CD4-positive, alpha-beta T cell treated with Interleukin-21 for 1 hour (primary cell): ENCODE measurements at regions not wholly inside any gene's neighbourhood (a gene's known extent, or its start where the extent isn't known, plus 50 kb on each side); places are given as distances from the start of the nearest gene placed in this dataset.
"Not testable (repeated sequence)": the region's sequence is repeated elsewhere in the genome, so short reads cannot be mapped to it uniquely, and the experiment has no call there.

Experiments
- DNase-seq: peaks from one replicate; pipeline ENCODE4 v3.0.0-alpha.2; 2020

DNA sequence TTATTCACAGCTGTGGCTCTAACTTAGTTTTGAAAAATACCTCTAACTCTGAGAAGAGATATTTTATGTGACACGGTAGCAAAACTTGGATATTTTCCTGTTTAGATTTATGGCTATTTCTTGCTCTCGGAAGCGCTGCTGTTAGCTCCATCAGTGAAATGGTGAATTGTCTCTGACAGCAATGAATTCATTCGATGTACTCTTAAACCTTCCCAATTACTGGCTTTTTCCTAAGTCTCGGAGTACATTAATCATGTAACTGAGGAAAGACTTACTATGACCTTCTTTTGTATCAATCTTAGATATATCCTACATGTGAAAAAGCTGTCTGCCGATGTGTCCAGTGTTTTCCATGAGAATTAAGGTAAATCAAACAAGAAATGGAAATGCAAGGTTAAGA, 613.0 kb downstream of the KIF4B start:
- DNase-seq, result no peak

DNA sequence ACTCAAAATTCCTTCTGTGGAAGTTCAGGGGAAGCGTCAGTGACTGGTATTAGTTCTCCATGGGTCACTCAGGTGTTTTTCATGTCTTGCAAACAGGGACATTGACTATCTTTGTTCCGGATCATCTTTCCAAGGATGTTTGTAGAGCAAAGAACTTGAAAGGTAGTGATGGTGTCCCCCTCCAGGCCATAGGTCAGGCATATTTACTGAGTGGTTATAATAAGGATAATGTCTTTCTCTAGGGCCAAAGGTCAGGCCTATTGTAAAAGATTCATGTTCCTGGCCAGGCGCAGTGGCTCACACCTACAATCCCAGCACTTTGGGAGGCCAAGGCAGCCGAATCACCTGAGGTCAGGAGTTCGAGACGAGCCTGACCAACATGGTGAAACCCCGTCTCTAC, 614.8 kb downstream of the KIF4B start:
- no peak for DNase-seq

DNA sequence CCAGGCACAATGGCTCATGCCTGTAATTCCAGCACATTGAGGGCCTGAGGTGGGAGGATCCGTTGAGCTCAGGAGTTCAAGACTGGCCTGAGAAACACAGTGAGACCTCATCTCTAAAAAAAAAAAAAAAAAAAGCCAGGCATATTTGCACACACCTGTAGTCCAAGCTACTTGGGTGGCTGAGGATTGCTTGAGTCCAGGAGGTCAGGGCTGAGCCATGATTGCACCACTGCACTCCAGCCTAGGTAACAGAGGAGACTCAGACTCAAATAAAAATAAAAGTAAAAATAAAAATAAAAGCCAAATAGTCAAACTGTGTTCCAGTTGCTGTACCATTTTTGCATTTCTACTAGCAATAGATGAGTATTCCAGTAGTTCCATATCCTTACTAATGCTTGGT, 616.0 kb downstream of the KIF4B start:
- DNase-seq, result no peak

DNA sequence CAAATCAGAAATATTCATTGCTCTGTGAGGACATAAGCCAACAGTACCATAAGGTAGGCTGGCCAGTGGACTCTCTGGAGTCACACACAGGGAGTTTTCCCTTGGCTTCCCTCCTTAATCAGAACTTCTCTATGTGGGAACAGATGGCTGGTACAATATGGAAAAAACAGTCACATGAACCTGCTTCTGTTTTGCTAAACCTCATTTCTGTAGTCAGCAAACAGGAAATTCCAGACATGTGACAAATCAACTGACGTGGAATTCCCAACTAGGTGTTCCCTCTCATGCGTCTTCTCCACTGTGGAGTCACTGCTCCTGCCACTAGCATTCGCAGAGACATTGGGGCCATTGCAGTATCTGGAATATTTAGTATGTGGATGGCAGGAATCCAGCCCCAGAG, 617.6 kb downstream of the KIF4B start:
- no peak for DNase-seq

DNA sequence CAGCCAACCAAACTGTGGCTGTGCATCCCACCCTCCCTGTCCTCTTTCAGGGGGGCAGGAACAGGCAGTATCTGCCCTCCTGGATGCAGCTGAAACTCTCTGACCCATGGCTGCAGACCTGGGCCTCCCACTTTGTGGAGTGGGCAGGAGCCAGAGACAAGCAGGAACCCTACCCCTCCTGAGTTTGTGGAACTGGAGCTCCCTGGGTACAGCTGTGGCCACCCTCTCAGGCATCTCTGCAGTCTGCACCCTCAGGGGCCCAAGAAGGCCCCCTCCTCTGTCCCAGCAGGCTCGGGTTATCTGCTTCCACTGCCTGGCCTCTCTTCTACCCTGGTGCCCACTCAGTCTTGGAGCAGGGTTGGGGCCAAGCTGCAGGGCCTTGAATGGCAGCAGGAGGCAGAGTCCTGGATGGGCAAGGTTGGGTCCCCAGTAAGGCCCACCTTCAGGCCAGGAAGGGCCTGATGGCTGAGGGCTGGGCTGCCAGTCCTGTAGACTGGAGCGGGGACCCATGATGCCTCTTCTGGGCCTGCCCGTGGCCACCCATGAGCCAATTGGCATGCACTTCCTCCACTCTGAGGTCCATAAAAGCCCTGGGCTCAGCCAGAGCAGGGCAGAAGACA, 619.9 kb downstream of the KIF4B start:
- no peak for DNase-seq

DNA sequence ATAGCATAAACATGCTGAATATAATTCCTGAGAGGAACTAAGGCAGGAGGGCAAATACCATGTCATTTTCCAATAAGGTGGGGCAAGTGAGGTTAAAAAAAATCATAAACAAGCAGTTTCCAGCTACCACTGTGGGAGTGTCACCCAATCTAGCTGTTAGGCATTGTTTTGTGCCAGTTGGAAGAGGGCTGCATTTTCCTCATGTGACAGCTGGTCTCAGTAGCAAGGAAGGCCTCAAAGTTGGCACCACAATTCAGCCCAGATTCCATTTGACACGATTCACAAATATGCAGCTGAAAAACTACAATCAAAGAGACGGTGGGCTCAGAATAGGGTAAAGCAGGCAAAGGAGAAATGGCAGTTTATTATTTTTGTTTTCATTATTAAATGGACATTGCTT, 636.1 kb downstream of the KIF4B start:
- no peak for DNase-seq

DNA sequence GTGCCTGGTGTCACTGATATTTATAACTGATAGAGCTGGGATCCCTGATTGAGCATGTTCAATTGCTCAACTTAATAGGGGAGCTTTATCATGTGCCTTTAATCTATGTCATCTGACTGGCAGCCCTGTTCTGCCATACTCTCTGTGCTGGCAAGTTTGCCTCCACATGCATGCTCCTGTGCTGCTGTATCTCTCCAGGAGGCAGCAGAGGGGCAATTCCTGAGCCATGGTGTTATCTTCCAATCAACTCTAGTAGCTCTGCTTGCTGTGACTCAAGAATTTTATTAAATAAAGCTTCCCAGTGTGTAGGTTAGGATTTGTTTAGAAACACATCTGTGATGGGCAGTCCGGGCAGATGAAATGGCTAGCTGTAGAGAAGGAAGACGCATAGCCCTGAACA, 642.0 kb downstream of the KIF4B start:
- no peak for DNase-seq

DNA sequence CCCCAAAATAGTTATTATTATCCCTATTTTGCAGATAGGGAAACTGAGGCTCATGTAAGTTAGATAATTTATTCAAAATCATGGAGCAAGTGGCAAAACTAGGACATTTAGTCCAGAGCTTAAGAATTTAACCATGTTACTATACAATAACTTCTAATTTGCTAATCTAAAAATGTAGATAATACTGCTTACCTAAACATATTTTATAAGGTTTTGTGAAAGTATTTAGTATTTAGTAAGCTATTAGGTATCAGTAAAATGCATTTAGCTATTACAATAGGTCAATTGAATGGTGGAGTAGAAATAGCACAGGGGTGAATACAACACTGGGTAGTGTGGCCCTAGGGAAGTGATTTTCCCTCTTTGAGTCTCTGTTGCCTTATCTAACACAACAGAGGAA, 648.3 kb downstream of the KIF4B start:
- DNase-seq, result no peak

DNA sequence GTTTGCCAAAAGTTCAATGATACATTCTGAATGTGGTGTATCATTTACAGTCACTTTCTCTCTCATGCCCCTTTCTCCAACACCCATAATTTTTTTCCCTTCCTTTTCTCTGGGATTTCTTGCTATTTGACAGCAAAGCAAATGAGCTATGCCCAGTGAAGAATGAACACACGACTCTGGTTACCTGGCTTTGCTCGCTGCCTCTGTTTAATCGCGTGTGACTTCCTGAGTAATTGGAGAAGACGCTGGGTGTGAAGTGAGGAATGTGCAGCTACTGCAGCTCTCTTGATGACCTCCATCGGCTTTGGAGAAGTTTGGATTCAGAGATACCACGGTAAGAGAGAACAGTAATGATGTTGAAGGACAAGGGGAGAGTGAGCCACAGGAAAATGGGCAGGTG, 651.8 kb downstream of the KIF4B start:
- no peak for DNase-seq

DNA sequence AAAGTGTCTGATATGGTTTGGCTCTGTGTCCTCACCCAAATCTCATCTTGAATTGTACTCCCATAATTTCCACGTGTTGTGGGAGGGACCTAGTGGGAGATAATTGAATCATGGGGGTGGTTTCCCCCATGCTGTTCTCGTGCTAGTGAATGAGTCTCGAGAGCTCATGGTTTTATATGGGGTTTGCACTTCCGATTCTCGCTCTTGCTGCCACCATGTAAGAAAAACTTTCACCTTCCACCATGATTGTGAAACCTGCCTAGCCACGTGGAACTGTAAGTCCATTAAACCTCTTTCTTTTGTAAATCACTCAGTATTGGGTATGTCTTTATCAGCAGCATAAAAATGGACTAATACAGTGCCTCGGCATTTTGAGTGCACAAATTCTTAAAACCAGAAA, 655.0 kb upstream of the SGCD start:
- DNase-seq, result not testable (repeated sequence)

DNA sequence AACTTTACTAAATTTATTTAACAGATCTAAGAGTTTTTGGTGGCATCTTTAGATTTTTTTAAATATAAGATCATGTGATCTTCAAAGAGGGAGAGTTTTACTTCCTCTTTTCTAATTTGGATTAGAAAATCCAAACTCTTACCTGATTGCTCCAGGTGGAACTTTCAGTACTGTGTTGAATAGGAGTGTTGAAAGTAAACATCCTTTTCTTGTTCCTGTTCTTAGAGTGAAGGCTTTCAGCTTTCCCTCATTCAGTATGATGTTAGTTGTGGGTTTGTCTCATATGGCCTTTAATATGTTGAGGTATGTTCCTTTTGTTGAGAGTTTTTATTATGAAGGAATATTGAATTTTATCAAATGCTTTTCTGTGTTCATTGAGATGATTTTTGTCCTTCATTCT, 650.0 kb upstream of the SGCD start:
- DNase-seq, result no peak

DNA sequence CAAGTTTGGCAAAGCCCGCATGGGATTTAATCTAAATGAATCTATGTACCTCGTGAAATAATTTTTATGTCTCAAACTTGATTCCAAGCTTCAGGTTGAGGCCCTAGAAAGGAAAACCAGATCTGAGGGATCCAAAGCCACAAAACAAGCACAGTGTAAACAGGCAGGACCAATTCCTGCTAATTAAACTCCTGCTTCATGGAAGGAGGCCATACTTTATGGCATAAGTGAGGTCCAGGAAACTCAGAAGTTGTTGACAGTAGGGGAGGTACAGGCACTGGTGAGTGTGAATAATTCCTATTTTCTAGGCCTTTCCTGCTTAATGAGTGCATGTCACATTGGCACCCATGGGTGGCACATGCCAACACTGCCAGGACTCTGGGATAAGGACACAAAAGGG, 648.6 kb upstream of the SGCD start:
- no peak for DNase-seq

DNA sequence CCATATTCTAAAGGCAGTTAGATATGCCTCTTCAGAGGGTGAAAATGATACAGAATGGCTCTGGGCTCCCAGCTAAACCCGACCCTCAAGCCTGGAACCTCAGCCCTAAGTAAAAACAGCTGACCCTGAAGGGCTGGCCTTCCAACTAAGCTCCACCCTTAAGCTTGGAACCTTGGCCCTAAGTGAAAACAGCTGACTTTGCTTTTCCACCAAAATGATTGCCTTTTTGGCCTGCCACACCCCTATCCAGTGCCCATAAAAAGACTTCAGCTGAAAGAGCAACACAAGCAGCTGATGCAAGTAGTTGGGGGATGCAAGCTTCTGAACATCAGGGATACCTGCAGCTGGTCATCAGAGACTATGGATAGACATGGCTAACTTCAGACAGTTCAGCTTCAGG, 647.4 kb upstream of the SGCD start:
- no peak for DNase-seq

DNA sequence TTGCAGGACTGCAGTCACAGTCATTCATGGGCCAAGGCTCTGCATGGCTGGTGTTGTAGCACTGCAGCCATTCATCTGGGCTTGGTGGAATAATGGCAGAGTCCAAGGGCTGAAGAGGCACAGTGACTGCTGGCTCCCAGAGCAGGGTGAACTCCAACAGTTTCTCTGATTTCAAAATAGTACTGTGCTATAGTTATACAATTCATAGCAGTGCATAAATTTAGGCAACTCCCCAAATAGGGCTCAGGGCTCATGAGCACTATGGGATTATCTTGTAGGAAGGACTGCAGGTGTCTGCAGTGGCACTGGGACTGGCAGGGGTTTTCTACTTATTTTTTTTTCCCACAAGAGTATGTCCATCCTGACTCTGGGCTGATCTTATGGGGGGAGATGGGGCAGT, 642.5 kb upstream of the SGCD start:
- DNase-seq, result no peak

DNA sequence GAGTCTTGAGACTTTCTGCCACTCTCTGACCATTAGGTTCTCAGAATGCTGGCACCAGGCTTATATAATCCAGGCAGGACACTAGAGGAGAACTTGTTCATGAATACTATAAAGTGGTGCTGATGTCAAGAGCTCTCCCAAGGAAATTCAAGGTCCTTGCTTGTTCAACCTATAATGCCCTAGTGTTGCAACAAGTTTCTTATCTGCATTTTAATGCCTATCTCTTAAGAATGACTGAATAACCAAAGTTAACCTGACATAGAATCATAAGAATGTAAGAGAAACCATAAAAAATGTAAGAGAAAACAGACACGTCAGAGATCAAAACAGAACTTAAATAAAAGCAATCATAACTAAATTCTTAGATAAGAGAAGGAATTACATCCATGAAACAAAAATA, 640.8 kb upstream of the SGCD start:
- no peak for DNase-seq

DNA sequence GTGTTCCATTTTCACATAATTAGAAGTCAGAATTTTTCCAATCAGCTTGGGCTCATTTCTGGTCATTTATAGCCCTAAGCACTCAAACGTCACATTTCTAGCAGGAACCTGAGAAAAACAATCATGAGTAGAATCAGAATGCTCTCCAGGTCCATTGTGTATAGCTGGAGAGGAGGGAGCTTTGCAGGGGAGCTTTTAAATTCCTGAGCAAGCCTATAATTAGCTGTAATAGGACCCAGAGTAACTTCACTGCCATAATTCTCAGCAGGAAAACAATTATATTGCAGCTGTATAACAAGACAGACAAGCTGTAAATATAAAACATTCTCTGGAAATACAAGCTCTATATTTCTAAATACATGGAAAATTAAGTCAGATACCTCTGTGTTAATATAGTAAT, 637.6 kb upstream of the SGCD start:
- no peak for DNase-seq

DNA sequence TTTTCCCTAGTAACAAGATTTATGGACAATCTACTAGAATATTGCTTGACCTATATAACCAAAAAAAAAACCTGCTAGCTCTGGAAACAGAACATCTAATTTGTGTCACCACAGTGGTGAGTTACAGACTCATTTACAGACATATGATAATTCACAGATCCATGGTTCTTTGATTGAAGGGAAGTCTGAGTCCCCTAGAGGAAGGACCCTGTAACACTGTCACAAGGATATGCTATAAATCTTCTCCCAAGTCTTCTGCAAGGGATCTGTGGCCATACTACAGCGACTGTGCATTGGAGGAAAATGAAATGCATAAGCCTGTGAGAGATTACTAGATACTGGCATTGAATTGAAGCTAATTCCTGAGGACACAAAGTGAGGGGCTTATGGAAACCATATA, 630.6 kb upstream of the SGCD start:
- DNase-seq, result no peak

DNA sequence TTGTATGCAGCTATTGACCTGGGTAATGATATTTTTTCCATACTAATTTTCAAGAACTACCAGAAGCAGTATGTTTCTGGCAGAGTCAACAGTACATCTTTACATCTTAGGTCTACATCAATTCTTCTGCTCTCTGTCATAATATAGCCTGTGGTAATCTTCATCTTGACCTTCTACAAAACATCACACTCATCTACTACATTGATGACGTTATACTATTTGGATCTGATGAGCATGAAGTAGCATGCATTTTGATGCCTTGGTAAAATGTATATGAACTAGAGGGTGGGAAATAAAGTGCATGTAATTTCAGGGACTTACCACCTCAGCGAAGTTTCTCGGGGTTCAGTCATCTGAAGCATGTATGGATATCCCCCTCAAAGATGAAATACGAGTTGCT, 629.7 kb upstream of the SGCD start:
- no peak for DNase-seq

DNA sequence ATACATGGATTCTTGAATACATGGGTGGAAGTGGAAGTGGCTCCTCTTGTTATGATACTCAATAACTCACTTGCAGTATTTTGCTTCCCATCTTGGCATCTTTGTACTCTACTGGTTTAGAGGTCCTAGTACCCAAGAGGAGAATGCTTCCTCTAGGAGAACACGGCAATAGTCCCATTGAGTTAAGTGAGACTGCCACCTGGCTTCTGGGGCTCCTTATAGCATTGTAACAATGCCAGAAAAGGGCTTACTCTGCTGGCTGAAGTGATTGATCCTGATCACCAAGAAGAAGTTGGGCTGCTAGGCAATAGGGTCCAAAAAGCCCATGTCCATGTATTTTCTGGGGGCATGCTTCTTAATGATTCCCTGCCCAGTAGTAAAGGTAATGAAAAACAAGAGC, 627.6 kb upstream of the SGCD start:
- no peak for DNase-seq

DNA sequence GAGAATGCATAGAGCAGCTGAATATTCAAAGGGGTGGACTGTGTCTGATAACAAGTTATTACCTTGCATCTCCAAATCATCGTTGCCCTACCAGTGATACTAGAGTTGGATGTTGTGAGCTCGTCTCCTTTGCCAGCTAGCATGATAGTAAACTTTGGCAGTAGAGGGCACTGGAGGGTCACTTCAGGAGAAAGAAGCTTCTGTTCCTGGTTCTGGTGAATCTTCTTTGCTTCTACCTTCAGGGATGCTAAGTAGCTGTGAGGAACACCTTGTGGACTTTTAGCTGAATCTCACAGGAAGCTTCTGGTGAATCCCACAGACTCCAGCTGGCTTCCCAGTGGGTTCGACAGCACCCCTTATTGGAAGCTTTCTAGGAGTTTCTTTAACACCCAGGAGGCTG, 626.6 kb upstream of the SGCD start:
- DNase-seq, result peak; percentile 26

DNA sequence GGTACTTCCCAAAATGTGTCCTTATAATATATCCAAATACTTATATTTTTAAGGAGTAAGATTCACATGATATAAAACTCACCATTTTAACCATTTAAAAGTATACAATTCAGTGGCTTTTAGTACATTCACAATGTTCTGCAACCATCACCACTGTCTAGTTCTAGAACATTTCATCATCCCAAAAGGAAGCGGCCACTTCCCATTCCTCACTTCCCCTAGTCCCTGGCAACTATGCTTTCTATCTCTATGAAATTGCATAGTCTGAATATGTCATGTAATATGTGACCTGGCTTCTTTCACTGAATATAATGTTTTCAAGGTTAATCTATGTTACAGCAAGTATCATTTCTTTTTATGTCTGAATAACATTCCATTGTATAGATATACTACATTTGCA, 615.1 kb upstream of the SGCD start:
- DNase-seq, result no peak

DNA sequence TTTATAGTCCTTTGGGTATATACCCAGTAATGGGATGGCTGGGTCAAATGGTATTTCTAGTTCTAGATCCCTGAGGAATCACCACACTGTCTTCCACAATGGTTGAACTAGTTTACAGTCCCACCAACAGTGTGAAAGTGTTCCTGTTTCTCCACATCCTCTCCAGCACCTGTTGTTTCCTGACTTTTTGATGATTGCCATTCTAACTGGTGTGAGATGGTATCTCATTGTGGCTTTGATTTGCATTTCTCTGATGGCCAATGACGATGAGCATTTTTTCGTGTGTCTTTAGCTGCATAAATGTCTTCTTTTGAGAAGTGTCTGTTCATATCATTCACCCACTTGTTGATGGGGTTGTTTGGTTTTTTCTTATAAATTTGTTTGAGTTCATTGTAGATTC, 612.5 kb upstream of the SGCD start:
- DNase-seq, result not testable (repeated sequence)

DNA sequence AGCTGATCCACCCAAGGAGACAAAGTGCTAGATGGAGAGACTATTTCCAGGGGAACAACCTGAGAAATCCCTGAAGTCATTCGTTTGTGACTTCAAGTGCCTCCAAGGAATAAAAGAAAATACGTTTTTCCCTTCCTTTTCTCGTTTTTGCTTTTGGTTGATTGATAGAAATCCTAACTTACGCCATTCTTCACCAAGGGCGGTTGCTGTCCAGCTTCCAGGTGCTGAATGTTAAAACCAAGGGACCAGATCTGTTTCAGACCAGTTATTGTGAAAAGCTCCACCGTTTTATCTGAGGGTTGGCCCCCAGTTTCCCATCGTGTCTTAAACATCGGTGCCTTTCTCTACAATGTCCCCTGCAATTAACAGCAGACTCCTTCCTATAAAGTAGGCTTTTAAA, 600.7 kb upstream of the SGCD start:
- no peak for DNase-seq

DNA sequence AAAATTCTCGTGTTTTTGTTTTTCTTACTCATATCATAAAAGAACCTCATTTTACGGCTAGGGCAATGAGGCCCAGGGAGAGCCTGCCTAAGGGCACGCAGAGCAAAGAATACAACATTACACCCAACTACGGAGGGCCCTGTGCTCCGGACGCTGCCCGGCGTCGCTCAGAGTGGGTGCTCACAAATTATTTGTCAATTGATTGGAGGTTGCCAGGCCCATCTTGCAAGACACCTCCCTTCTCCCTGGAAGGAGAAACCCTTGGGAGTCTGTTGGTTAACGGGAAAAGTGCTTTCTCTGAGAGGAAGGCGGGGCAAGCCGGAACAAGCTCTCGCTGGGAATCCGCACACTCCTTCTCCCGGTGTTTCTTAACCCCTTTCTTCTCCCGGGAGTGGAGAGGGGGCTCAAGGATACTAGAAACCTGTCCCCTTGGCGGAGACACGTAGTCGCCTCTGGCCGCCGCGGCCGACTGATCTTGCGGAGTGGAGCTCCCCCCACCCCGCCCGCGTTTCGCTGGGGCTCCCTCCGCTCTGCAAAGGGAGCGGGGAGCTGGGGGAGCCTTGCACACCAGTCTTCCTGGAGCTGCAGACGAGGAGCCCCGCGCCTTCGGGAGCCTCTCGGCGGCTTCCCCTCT, 599.3 kb upstream of the SGCD start:
- DNase-seq, result no peak

DNA sequence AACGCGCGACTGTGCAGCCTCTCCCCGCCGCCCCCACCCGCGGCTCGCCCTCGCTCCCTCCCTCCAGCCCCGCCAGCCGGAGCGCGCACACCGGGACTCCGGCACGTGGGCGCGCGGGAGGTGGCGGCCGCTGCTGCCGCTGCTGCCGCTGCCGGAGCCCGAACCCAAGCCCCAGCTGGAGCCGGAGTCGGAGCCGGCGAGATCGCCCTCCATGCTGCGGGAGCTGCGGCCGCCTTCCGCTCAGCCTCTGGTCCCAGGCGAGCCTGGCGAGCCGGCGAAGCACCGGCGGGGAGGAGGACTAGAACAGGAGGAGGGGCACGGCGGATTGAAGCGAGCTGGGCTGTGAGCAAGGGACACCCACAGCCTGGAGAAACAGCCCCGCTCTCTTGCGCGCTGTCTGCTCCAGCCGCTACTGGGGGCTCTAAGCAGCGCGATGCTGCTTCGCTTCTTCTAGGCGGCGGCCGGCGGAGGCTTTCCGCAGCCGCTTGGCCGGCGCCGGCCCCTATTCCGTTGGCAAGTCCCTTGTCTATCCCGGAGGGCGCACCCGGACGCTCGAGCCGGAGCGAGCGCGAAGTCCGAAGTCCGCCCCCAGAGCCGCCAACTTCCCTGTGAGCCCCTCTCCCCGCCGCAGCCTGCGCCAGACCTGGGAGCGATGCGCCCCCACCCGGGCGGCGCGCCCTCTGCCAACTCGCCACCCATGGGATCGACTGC, 598.7 kb upstream of the SGCD start:
- DNase-seq, result peak; percentile 9
